GM23338 (cell line): ENCODE measurements at regions not wholly inside any gene's neighbourhood (a gene's known extent, or its start where the extent isn't known, plus 50 kb on each side); places are given as distances from the start of the nearest gene placed in this dataset.

ENCODE experiments used
- CREB1 ChIP-seq: fragments of 250-450 bp; sonication (Bioruptor Pico); IDR thresholded peaks from 2 replicates; pipeline ENCODE4 v1.5.0; 2020; ENCODE audit warnings: low read depth, mild to moderate bottlenecking, moderate library complexity
- EZH2 ChIP-seq: fragments of 200-600 bp; sonication (generic); IDR thresholded peaks from one replicate; pipeline ENCODE4 v1.8.0; 2017; ENCODE audit warnings: antibody characterized with exemption, mild to moderate bottlenecking, low read depth; ENCODE audit not compliant: unreplicated experiment
- POLR2AphosphoS5 ChIP-seq: IDR thresholded peaks from 2 replicates; pipeline ENCODE4 v1.6.1; 2016; ENCODE audit warnings: antibody characterized with exemption, low read depth
- ZNF331 ChIP-seq: fragments of 250-450 bp; sonication (Bioruptor Pico); IDR thresholded peaks from 2 replicates; pipeline ENCODE4 v1.5.0; 2020; ENCODE audit warnings: low read depth, mild to moderate bottlenecking, moderate library complexity
- TF ChIP-seq, protein P1 (sequence below), 2 experiments: fragments of 200-600 bp in 1 of 2; sonication (generic) in 1 of 2; conservative IDR thresholded peaks; 2 replicates each; pipeline versions ENCODE4 v1.5.1 to v1.6.1; 2016 to 2017; ENCODE audit warnings: antibody characterized with exemption in 2 of 2, low read depth in 2 of 2, mild to moderate bottlenecking in 2 of 2, moderate library complexity in 1 of 2

DNA sequence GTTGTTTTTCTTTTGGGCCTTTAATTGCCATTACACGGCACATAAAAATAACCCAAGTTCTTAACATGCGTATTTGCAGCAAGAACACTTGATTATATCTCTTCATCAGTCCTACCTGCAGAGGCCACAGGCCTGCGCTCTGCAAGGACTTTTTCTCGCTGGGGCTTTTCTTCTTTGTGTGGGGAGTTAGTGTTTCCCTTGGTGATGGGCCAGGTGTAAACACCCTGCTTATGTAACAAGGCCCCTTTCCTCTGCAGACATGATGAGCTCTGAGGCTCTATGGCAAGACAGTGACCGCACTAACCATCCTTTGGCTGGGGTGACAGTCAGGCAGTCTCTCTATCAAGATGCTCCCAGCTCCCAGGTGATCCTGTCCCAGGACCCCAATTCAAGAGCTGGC, 97.8 kb upstream of the PCSK2 start:
- TF ChIP-seq CREB1 (no peak), EZH2 (no peak), ZNF331 (CRISPR knock-in tag) (no peak), POLR2AphosphoS5 (no peak)
- TF ChIP-seq, protein P1, sequence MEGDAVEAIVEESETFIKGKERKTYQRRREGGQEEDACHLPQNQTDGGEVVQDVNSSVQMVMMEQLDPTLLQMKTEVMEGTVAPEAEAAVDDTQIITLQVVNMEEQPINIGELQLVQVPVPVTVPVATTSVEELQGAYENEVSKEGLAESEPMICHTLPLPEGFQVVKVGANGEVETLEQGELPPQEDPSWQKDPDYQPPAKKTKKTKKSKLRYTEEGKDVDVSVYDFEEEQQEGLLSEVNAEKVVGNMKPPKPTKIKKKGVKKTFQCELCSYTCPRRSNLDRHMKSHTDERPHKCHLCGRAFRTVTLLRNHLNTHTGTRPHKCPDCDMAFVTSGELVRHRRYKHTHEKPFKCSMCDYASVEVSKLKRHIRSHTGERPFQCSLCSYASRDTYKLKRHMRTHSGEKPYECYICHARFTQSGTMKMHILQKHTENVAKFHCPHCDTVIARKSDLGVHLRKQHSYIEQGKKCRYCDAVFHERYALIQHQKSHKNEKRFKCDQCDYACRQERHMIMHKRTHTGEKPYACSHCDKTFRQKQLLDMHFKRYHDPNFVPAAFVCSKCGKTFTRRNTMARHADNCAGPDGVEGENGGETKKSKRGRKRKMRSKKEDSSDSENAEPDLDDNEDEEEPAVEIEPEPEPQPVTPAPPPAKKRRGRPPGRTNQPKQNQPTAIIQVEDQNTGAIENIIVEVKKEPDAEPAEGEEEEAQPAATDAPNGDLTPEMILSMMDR (conservative IDR thresholded peaks at IDR 0.05; ENCODE audit: low read depth in 2 of 2) = no peak
